HG03378 (cell line): ENCODE measurements at regions not wholly inside any gene's neighbourhood (a gene's known extent, or its start where the extent isn't known, plus 50 kb on each side); places are given as distances from the start of the nearest gene placed in this dataset.
A peak's percentile ranks its signal among the peaks of the same experiment; 100 is the strongest.

ENCODE experiments used
- ATAC-seq: cut with Tn5 transposase; IDR thresholded peaks from one replicate; pipeline ENCODE4 v1.9.1; 2021; ENCODE audit warnings: mild to moderate bottlenecking, moderate library complexity; ENCODE audit not compliant: unreplicated experiment

DNA sequence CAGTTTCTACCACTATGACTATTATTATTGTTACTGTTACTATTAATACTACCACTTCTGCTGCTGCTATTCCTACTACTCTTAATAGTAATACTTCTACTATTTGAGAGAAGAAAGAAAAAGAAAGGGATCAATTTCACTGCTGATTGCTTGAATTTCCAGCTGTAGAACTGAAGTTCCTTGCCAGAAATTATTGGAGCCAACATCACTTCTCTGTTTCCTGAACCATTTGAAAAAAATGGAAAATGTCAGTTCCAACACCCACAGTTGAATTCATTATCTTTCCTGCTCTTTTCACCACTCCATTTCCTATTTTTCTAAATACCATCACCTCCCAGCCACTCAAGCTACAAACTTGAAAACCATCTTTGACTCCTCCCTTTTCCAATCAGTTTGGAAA lies 54.1 kb upstream of the PIK3C2G start:
- no peak for ATAC-seq

DNA sequence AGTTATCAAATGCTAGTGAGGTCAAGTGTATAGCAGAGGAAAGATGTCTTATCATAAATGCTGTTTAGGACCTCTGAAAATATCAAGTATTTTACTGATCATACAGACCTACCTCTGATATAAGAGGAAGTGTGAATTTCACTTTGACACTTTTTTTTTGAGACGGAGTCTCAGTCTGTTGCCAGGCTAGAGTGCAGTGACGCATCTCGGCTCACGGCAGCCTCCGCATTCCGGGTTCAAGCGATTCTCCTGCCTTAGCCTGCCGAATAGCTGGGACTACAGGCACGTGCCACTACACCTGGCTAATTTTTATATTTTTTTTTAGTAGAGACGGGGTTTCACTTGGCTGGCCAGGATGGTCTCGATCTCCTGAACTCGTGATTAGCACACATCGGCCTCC lies 55.1 kb upstream of the PIK3C2G start:
- no peak for ATAC-seq

DNA sequence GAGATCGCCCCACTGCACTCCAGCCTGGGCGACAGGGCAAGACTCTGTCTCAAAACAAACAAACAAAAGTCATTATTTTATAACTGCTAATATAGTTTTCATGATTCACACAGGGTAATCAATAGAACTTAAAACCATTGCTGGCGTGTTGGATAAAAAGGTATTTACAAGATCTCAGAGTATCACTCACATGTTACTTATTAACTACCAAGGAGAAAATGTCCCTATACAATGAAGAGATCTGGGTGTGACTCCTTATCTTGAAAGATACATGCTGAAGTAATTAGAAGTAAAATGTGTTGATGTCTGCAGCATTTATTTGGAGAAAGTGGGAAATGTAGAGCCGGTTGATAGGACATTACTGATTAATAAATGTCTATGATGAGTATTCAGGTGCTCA lies 57.3 kb upstream of the PIK3C2G start:
- no peak for ATAC-seq

DNA sequence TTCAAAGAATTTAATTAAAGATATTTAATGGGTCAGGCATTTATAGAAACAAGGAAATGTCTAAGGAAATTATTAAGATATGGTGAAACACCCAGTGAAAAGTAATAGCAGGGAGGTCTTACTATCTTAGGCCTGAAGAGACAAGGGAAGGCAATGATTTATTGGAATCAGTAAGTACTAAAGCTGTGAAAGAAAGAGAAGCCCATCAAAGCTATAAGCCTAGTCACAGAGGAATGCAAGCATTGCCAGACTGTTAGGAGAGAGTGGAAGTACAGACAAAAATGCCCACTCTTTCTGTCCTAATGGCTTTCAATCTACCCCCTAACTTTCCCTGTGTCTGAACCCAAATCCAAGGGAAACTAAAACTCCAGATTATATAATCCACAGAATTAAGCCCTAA lies 69.2 kb upstream of the PIK3C2G start:
- no peak for ATAC-seq

DNA sequence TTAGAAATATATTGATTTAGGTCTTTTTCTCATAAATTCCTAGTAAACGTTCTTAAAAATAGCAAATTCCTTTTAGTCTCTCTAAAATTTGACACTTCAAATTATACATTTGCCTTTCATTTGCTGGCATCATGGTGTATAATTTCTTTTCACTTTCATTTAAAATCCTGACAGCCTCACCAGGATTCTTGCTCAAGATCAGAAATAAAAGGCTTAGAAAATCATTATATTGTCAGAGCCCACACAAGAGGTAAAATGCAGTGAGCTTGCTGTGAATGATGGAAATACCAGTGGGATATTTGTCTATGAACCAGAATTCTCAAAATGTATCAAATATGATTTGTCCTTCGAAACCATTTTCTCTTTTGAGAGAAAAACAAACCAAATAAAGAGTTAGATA lies 78.2 kb upstream of the PIK3C2G start:
- no peak for ATAC-seq

DNA sequence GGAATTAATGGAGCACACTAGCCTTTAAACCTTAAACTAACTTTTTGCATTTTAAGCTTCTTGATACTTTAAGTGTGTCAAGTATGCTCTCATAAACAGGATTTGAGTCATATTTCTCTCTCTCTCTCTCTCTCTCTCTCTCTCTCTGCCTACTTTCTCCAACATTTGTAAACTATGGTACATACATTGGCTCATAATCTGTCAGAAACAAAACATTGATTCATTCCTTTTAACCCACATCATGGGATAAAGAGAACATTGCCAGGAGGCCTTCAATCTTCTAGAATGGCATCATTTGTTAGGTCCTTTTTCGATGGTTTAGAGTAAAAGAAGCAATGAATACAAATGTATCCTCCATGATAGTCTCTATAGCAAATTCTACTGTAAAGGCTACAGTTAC lies 81.6 kb upstream of the RERGL start:
- ATAC-seq: no peak

DNA sequence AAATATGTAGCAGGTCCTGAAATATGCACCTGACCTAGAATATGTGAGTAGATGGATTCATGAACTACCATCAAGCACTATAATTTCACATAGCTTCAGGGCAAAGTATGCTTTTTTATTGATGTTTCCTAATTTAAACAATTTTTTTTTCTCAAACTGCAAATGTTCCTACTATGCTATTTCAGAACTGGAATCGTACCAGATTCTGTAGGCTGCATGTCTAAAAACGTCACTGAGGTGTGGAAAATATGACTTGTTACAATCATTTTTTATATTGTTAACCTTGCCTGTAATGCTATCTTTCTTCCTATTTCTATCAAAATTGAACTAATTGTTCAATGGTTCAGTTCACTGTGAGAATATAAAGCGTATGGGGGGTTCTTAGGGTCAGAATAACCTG lies 78.0 kb upstream of the RERGL start:
- ATAC-seq: no peak

DNA sequence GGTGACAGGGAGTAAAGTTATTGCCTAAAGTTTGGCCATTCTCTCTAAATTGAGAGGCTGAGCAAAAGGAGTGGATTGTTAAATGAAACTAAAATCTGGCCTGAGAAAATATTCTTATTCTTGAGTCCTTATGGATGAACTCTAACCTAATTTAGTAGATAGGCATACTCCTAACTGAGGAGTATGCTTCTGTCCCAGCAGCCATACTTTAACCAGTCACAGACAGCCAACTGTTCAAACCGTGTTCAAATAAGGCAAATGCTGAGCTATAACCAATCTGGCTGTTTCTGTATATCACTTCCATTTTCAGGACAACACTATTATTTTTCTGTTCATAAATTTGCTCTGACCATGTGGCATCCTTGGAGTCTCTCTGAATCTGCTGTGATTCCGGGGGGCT lies 75.9 kb upstream of the RERGL start:
- no peak for ATAC-seq

DNA sequence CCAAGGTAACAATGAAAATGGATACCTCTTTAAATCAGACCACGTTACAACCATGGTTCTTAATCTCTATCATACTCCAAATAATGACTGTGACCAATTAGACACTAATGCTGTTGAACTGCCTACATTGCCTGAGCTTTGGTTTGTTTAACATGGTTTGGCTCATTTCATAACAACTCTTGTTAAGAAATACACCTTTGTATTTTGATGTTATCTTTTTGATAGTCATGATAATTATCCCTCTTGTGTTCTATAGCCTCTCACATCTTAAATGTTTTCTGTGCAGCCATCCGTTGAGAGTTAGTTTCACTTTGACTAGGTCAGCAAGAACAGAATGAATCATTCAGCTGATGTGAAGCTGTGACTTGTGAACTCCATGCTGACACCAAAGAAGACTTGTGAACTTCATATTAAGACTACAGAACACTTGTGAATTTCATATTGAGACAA lies 75.5 kb upstream of the RERGL start:
- peak; percentile 99 for ATAC-seq

DNA sequence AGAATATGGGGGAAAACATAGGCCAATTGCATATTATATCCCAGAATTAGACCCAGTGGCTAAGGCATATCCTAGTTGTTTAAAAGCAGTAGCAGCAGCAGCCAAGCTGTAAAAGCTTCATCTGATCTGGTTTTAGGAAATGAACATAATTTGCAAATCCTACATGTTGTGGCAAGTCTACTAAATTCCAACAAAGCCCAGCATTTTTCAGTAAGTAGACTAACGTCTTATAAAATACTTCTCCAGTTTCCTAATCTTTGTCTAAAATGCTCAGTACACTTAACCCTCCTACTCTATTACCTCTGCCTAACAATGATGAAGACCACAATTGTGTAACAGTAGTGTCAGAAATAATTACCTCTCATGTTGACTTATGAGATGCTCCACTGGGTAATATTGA lies 70.9 kb upstream of the RERGL start:
- no peak for ATAC-seq

DNA sequence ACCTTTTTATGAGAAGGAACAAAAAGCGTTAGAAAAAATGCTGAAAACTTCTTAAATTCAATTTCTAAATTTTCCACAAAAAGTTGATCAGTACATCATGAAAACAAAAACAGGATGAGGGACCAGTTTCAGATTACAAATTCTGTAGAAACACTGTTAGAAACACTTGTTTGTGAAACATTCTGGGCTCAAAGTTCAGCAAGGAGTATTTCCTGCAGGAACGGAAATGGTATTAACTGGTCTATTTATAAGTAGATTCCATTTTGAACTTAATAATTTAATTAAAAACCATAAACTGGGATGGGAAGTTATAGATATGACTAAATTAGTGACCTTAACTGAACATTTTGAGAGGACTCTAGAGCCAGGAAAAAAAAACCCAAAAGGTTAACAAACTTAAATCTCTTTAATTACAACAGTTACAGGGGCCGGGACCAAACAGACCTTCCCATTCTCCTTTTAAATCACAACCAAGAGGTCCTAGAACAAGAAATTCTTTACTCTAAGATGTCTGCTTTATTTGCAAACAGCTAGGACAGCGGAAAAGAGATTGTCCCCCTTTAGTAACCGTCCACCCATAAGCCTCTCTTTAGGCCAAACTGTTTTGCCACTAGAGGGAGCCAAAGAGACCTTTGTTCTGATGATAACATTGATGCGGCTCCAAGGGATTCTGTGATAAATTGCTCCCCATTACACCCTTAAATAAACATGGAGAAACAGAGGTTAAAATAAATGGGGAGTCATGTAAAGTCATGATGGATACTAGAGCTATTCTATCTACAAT lies 69.0 kb upstream of the RERGL start:
- peak; percentile 61 for ATAC-seq

DNA sequence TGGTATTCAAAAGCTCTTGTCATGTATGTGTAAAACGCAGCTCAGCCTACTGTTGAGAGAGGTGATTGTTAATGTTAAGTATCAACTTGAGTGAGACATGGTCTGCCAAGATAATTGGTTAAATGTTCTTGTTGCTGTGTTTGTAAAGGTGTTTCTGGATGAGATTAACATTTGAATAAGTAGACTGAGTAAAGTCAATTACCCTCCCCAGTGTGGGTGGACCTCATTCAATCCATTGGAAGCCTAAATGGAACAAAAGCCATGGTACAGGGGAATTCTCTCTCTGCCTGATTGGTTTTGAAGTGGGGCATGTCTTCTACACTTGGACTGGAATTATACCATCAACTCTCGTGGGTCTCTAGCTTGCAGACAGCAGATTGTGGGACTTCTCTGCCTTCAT lies 63.8 kb upstream of the RERGL start:
- ATAC-seq: no peak

DNA sequence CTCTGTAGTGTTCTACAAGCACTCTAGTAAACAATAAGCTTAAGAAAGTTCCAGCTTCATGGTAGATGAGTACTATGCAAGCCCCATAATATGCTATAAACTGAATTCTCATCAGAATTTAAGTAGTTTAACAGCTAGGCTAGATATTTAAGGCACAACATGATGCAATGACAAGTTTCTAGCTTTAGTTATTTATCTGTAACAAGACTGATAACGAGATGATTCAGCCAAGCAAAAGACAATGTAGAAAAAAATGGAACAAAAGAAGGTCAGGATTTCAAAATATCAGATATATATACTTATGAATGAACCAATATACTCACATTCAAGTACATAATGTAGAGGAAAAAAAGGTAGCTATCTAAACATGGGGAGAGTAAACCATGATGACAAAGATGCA lies 61.0 kb upstream of the RERGL start:
- ATAC-seq: no peak

DNA sequence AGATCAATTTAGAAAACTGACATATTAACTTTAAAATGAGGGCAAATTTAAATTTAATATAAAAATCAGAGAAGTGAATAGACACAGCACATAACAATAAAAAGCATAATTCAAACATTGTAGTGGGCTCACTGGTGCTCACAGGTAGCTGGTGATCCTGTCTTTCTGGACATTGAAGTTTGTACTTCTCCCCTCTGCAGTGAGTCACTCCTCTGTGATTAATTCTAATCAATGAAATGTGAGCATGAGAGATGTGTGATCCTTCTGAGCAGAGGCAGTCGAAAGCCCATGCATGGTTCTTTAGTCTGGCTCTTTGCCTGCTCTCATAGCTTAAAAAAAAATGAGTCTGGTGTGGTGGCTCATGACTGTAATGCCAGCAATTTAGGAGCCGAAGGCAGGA lies 59.0 kb upstream of the RERGL start:
- no peak for ATAC-seq

DNA sequence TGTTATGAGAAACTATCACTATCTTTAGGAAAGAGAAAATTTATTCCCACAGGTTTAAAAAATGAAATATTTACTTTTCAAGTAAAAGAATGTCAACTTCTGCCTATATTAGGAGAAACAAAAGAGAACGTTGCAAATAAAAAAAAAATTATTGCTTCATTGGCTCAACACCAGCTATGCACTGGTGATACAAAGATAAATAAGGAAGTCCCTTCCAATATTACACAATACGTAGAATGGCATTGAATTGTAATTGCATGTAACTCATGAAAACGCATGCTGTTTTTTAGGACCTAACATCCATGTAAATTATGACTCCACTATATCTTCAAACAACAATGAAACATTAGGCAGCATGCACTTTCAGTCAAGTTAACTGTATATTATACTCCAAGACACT lies 56.4 kb upstream of the RERGL start:
- ATAC-seq: no peak

DNA sequence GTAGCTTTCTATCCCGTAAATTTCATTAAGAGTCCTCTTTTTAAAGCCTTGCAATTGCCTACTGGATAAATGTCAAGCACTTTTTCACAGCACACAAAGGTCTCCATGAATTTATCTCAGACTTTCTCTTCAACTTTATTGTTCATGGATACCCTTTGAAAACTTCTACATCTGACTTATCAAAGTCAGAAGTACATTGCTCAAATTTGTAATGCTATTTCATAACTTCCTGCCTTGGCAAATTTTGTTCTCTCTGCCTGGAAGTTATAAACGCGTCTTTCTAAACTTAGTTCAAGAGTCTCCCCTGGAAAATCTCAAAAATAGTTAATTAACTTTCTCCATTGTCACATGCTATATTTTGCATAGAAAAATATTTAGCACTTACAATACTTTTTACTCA lies 55.9 kb upstream of the RERGL start:
- ATAC-seq: no peak

DNA sequence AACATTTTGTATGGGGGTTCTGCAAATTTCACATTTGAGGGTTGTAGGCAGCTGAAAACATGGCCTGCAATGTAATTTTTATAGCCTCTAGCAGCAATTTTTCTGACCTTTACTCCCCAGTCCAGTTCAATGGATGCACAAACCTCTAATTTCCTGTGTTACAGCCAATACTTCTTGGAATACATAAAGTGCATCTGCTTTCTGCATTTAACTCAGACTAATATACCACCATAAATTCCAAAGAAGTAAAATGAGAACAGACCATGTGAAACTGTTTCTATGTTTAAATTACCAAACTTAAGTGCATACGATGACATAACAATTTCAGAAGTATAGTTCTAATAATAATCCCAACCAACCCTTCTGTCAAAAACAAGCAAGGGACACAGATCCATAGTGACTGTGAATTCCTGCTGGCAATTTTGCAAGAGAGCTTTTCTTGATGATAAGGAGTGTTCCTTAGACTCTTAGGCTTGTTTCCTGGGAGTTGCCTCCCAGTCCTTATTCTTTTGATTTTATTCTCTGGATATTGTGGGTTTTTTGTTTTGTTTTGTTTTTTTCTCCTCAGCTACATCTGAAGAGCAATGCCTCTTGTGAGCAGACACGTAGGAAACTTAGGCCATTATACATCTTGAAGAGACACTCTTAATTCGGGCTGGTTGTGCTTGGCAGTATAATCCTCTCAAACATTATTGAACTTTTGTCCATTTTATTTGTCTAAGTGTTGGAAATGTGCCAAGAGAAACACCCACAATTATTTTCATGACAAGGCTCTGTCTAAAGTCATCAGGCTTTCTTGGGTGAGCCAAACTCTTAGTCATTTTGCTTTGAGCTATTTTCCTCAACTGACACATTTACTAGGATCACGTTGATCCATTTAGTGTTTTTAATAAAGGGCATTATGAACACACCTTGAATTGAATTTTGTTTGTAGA lies 51.3 kb upstream of the RERGL start:
- no peak for ATAC-seq

DNA sequence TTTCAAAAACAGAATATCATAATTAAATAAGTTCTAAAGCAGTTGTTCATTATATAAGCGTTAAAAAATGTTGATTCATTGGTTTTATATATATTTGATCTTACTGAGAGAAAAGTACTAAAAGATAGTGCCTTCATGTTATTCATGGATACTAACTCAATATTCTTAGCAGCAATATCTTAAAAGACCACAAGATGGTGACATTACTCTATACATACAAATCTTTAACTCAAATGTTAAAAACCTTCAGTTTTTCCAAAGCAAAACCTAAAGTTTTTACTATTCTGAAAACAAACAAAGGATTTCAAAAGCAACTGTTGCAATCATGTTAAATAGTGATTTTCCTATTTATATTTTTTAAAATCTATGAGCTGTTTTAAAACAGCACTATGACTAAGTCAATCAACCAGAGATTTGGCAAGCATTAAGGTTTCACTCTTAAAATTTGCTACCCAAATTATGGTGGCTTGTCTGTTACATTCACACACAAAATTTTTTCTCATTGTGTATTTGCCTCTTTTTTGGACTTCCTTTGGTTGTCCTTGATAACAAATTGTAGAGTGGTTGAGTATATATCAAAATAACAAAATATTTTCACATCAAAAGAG lies 50.1 kb upstream of the RERGL start:
- ATAC-seq: peak; percentile 78
